WERI-Rb-1 (cell line): ENCODE measurements at regions not wholly inside any gene's neighbourhood (a gene's known extent, or its start where the extent isn't known, plus 50 kb on each side); places are given as distances from the start of the nearest gene placed in this dataset.

ENCODE experiments used
- DNase-seq: peaks from one replicate; pipeline ENCODE4 v3.0.0-alpha.2; 2020
- H3K27ac ChIP-seq: fragments of 250-450 bp; sonication (Bioruptor Pico); 2 replicates; pipeline ENCODE4 v1.5.1; 2020; ENCODE audit warnings: mild to moderate bottlenecking, moderate library complexity
- H3K27me3 ChIP-seq: fragments of 250-450 bp; sonication (Bioruptor Pico); 2 replicates; pipeline ENCODE4 v1.5.1; 2021; ENCODE audit warnings: mild to moderate bottlenecking, low read depth, moderate library complexity; ENCODE audit not compliant: insufficient read depth, severe bottlenecking
- H3K36me3 ChIP-seq: fragments of 250-450 bp; sonication (Bioruptor Pico); 2 replicates; pipeline ENCODE4 v1.5.1; 2020; ENCODE audit warnings: mild to moderate bottlenecking, moderate library complexity
- H3K4me3 ChIP-seq: 2 replicates; pipeline ENCODE4 v1.5.1; 2011; ENCODE audit warnings: low read depth, mild to moderate bottlenecking, control low read depth, low read length
- H3K9me3 ChIP-seq: fragments of 250-450 bp; sonication (Bioruptor Pico); 2 replicates; pipeline ENCODE4 v1.5.1; 2021; ENCODE audit warnings: mild to moderate bottlenecking, moderate library complexity; ENCODE audit not compliant: severe bottlenecking
- CTCF ChIP-seq: IDR thresholded peaks from 2 replicates; pipeline ENCODE4 v1.5.1; 2011; ENCODE audit warnings: low read depth, mild to moderate bottlenecking, control low read depth, inconsistent platforms, low read length

- Histone ChIP-seq H3K36me3 (no peaks in the 10 kb centered on the region), H3K4me3 (no peak overlapping the region), H3K27me3 (no peaks in the 10 kb centered on the region), H3K27ac (no peak overlapping the region), H3K9me3 (no peaks in the 10 kb centered on the region)
- TF ChIP-seq CTCF = no peak
- DNase-seq = no peak
Observed at GRCh38 chr13:76338003-76338402, 548.2 kb downstream of the KCTD12 start.

- no peak for TF ChIP-seq CTCF
- Histone ChIP-seq H3K27me3 (no peaks in the 10 kb centered on the region), H3K4me3 (no peak overlapping the region), H3K36me3 (no peaks in the 10 kb centered on the region), H3K9me3 (no peaks in the 10 kb centered on the region), H3K27ac (no peak overlapping the region)
- no peak for DNase-seq
Observed at GRCh38 chr13:76336889-76337844, 549.0 kb downstream of the KCTD12 start.

GRCh38 chr13:76335463-76335862 lies 550.7 kb downstream of the KCTD12 start:
- H3K4me3 ChIP-seq = no peak overlapping the region
- no peaks in the 10 kb centered on the region for H3K36me3 ChIP-seq
- H3K27me3 ChIP-seq = no peaks in the 10 kb centered on the region
- no peak for DNase-seq
- no peak overlapping the region for H3K27ac ChIP-seq
- no peak for TF ChIP-seq CTCF
- H3K9me3 ChIP-seq = no peaks in the 10 kb centered on the region

GRCh38 chr13:76331943-76332712 lies 554.1 kb downstream of the KCTD12 start:
- no peak for TF ChIP-seq CTCF
- H3K27ac ChIP-seq = no peak overlapping the region
- no peak overlapping the region for H3K4me3 ChIP-seq
- H3K9me3 ChIP-seq = no peaks in the 10 kb centered on the region
- H3K36me3 ChIP-seq = no peaks in the 10 kb centered on the region
- no peaks in the 10 kb centered on the region for H3K27me3 ChIP-seq
- no peak for DNase-seq

GRCh38 chr13:76330761-76331160 lies 555.4 kb downstream of the KCTD12 start:
- no peaks in the 10 kb centered on the region for H3K36me3 ChIP-seq
- no peak overlapping the region for H3K4me3 ChIP-seq
- TF ChIP-seq CTCF = no peak
- H3K9me3 ChIP-seq = no peaks in the 10 kb centered on the region
- no peaks in the 10 kb centered on the region for H3K27me3 ChIP-seq
- no peak overlapping the region for H3K27ac ChIP-seq
- DNase-seq = no peak
